Breast epithelium (tissue), 4 donors: ENCODE measurements at regions not wholly inside any gene's neighbourhood (a gene's known extent, or its start where the extent isn't known, plus 50 kb on each side); places are given as distances from the start of the nearest gene placed in this dataset.

Experiments used
- DNase-seq, 2 donors: peaks; one replicate each; pipeline ENCODE4 v3.0.0-alpha.2; 2019; ENCODE audit warnings: low spot score in 2 of 2
- H3K27ac ChIP-seq, 2 donors: fragments of 200-600 bp; sonication (generic) in 1 of 2; one replicate each; pipeline ENCODE4 v1.5.1; 2016 to 2019; ENCODE audit warnings: mild to moderate bottlenecking in 1 of 2
- H3K27me3 ChIP-seq, 2 donors: fragments of 200-600 bp; sonication (generic) in 1 of 2; one replicate each; pipeline versions ENCODE4 v1.5.1 to v1.6.0; 2017 to 2019; ENCODE audit warnings: control low read depth in 1 of 2, mild to moderate bottlenecking in 1 of 2
- H3K36me3 ChIP-seq: fragments of 200-600 bp; one replicate; pipeline ENCODE4 v1.5.1; 2019
- H3K4me1 ChIP-seq, 2 donors: fragments of 200-600 bp; sonication (generic); one replicate each; pipeline ENCODE4 v1.5.1; 2016 to 2019; ENCODE audit warnings: control low read depth in 1 of 2
- H3K4me3 ChIP-seq, 3 donors: fragments of 200-600 bp; sonication (generic); 1 replicate in 2 of 3; 2 replicates in 1 of 3; pipeline ENCODE4 v1.5.1; 2016 to 2019; ENCODE audit warnings: mild to moderate bottlenecking in 3 of 3, moderate library complexity in 2 of 3
- H3K9me3 ChIP-seq, 2 donors: fragments of 200-600 bp; sonication (generic) in 1 of 2; one replicate each; pipeline ENCODE4 v1.5.1; 2016 to 2019; ENCODE audit warnings: control low read depth in 1 of 2
- POLR2A ChIP-seq: fragments of 450-650 bp; IDR thresholded peaks from one replicate; pipeline ENCODE4 v1.6.1; 2016; ENCODE audit warnings: antibody characterized with exemption, mild to moderate bottlenecking, moderate library complexity
- POLR2AphosphoS5 ChIP-seq, 3 donors: sonication (generic); formaldehyde crosslinking; IDR thresholded peaks; one replicate each; pipeline ENCODE4 v1.6.1; 2017; ENCODE audit warnings: antibody characterized with exemption in 3 of 3
- intact Hi-C: fragments of 100-400 bp; cut with DNase I; formaldehyde crosslinking; loops from one replicate; pipeline ENCODE4 v1.15.1; 2023; ENCODE audit warnings: low total_unique reads
- TF ChIP-seq, protein P1 (sequence below), 3 donors: fragments of 450-650 bp; IDR thresholded peaks; one replicate each; pipeline ENCODE4 v1.5.1; 2016 to 2017; ENCODE audit warnings: antibody characterized with exemption in 3 of 3, mild to moderate bottlenecking in 3 of 3, moderate library complexity in 3 of 3

GRCh38 chr11:119932828-119933562, 204.0 kb upstream of the NECTIN1 start:
- Histone ChIP-seq H3K36me3 (no peaks in the 10 kb centered on the region), H3K4me1 (no peaks in the 10 kb centered on the region), H3K9me3 (no peaks in the 10 kb centered on the region), H3K4me3 (no peak overlapping the region), H3K27me3 (no peaks in the 10 kb centered on the region), H3K27ac (no peak overlapping the region)
- no peak for TF ChIP-seq POLR2A
- TF ChIP-seq, protein P1, sequence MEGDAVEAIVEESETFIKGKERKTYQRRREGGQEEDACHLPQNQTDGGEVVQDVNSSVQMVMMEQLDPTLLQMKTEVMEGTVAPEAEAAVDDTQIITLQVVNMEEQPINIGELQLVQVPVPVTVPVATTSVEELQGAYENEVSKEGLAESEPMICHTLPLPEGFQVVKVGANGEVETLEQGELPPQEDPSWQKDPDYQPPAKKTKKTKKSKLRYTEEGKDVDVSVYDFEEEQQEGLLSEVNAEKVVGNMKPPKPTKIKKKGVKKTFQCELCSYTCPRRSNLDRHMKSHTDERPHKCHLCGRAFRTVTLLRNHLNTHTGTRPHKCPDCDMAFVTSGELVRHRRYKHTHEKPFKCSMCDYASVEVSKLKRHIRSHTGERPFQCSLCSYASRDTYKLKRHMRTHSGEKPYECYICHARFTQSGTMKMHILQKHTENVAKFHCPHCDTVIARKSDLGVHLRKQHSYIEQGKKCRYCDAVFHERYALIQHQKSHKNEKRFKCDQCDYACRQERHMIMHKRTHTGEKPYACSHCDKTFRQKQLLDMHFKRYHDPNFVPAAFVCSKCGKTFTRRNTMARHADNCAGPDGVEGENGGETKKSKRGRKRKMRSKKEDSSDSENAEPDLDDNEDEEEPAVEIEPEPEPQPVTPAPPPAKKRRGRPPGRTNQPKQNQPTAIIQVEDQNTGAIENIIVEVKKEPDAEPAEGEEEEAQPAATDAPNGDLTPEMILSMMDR (IDR thresholded peaks at IDR 0.05): no peak
- TF ChIP-seq POLR2AphosphoS5 (IDR thresholded peaks at IDR 0.05): no peak
- DNase-seq: no peak
- intact Hi-C loops: no loop called here

GRCh38 chr11:119928047-119928446, 199.0 kb upstream of the NECTIN1 start:
- no peak overlapping the region for H3K4me3 ChIP-seq
- intact Hi-C loops: no loop called here
- H3K27me3 ChIP-seq: no peaks in the 10 kb centered on the region

DNA sequence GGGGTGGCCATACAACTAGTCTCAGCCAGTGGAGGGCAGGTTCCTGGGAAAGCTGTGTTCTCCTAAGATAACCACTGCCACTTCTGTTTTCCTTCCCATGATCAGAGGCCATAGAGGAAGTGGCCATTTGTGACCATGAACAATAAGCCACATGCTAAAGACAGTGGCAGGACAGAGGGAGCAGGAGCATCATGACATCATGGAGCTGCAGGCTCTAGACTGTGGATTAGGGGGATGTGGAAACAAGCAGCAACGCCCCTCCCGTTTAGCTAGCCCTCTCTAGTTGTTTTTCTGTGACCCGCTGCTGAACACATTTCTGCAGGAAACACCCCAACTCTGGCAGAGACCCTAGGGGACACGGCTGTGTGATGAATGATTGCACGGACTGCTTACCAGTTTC, 195.0 kb upstream of the NECTIN1 start:
- no peak overlapping the region for H3K27ac ChIP-seq
- H3K36me3 ChIP-seq: no peaks in the 10 kb centered on the region
- no peak overlapping the region for H3K4me3 ChIP-seq
- H3K9me3 ChIP-seq: no peaks in the 10 kb centered on the region
- H3K4me1 ChIP-seq: no peaks in the 10 kb centered on the region
- no peak for DNase-seq
- H3K27me3 ChIP-seq: peaks cover 0 to 10% of the 10 kb centered on the region in 2 donors
- TF ChIP-seq, protein P1 (IDR thresholded peaks at IDR 0.05): no peak
- TF ChIP-seq POLR2AphosphoS5 (IDR thresholded peaks at IDR 0.05) (no peak), POLR2A (no peak)
- intact Hi-C loops: no loop called here

More at GRCh38 chr11:119928047-119928446, 199.0 kb upstream of the NECTIN1 start:
- H3K4me1 ChIP-seq: no peaks in the 10 kb centered on the region
- DNase-seq: no peak
- H3K36me3 ChIP-seq: no peaks in the 10 kb centered on the region
- no peaks in the 10 kb centered on the region for H3K9me3 ChIP-seq
- no peak overlapping the region for H3K27ac ChIP-seq
- TF ChIP-seq POLR2A (no peak), POLR2AphosphoS5 (IDR thresholded peaks at IDR 0.05) (no peak)
- TF ChIP-seq, protein P1 (IDR thresholded peaks at IDR 0.05): no peak

DNA sequence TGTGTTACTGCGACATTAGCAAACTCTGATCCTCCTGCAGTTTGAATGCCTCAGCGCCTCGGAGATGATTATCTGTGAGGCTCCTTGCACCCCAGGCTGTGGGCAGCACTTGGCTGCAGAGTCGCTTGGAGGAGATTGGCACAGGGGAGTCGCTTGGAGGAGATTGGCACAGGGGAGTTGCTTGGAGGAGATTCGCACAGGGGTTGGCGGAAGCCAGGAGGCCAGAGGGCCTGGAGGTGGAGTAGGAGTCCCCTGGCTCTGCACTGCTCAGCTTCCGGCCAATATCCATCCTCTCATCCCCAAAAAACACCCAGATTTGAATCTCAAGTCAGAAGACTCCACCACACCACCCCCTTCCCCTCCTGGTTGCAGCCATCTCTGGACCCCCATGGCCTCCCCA, 192.6 kb upstream of the NECTIN1 start:
- intact Hi-C loops: no loop called here
- Histone ChIP-seq H3K27me3 (peaks cover 0 to 10% of the 10 kb centered on the region in 2 donors), H3K9me3 (no peaks in the 10 kb centered on the region), H3K27ac (no peak overlapping the region), H3K4me3 (no peak overlapping the region), H3K4me1 (no peaks in the 10 kb centered on the region), H3K36me3 (no peaks in the 10 kb centered on the region)
- no peak for DNase-seq
- TF ChIP-seq POLR2AphosphoS5 (IDR thresholded peaks at IDR 0.05) (no peak), POLR2A (no peak)
- TF ChIP-seq, protein P1 (IDR thresholded peaks at IDR 0.05): no peak

DNA sequence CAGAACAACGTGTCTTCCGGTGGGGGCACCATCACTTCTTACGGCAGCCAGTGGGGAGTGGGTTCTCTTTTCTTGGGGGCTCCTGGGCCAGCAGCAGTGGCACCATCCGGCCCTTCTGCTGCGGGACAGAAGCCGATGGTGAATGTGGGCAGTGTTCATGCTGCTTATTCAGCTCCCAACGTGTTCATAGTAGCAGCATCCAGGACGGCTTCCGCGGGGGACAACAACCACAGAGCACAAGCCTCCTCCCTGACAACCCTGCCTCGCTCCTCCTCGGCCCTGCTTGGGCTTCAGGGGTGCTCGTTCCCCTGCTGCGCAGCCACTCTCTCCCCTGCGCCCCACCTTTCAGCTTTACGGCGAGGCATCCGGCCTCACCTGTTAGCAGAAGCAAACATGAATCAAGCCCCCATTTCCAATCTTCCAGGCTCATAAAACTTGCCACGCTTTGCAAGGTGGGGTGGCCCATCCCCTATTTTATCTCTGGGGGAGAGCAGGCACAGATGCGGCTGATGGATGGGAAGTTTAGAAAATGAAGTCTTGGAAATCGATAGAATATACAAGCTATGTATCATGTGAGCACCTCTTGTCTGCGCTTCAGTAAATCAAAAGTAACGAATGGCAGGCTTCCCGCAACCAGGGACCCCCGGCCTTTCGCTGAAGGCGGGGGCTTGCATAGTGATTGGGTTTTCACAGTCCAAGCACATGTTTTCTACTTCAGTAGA, 191.8 kb upstream of the NECTIN1 start:
- TF ChIP-seq POLR2AphosphoS5 (IDR thresholded peaks at IDR 0.05): no peak
- no peak for TF ChIP-seq POLR2A
- TF ChIP-seq, protein P1 (IDR thresholded peaks at IDR 0.05): no peak
- Histone ChIP-seq H3K27ac (no peak overlapping the region), H3K9me3 (no peaks in the 10 kb centered on the region), H3K36me3 (no peaks in the 10 kb centered on the region), H3K4me1 (no peaks in the 10 kb centered on the region), H3K4me3 (no peak overlapping the region), H3K27me3 (peaks cover 0 to 10% of the 10 kb centered on the region in 2 donors)
- no peak for DNase-seq
- intact Hi-C loops: no loop called here
